Gastroesophageal sphincter (tissue), 3 donors: ENCODE measurements at regions not wholly inside any gene's neighbourhood (a gene's known extent, or its start where the extent isn't known, plus 50 kb on each side); places are given as distances from the start of the nearest gene placed in this dataset.

Source experiments
- CTCF ChIP-seq, 4 experiments: fragments of 200-600 bp in 2 of 4; fragments of 450-650 bp in 2 of 4; sonication (generic) in 1 of 4; IDR thresholded peaks; one replicate each; pipeline ENCODE4 v1.5.1; 2017 to 2019; ENCODE audit warnings: antibody characterized with exemption in 4 of 4, mild to moderate bottlenecking in 2 of 4, moderate library complexity in 2 of 4
- EP300 ChIP-seq: sonication (generic); formaldehyde crosslinking; IDR thresholded peaks from one replicate; pipeline ENCODE4 v1.6.1; 2017; ENCODE audit warnings: antibody characterized with exemption, mild to moderate bottlenecking

GRCh38 chr6:28659250-28659566 is 133.5 kb downstream of the GPX5 start:
- TF ChIP-seq EP300 (no peak), CTCF (IDR thresholded peaks at IDR 0.05) (no peak)
